H1 (cell line): ENCODE measurements at regions not wholly inside any gene's neighbourhood (a gene's known extent, or its start where the extent isn't known, plus 50 kb on each side); places are given as distances from the start of the nearest gene placed in this dataset.

Source experiments
- CBX5 ChIP-seq: fragments of 300-800, 300-1000 bp; sonication (generic); IDR thresholded peaks from 2 replicates; pipeline ENCODE4 v1.7.1; 2016; ENCODE audit warnings: antibody characterized with exemption, low read length, low read depth
- SAP30 ChIP-seq: fragments of 300-600 bp; sonication (generic); IDR thresholded peaks from 2 replicates; pipeline ENCODE4 v1.7.1; 2012; ENCODE audit warnings: low read length, moderate library complexity, mild to moderate bottlenecking, inconsistent platforms; ENCODE audit not compliant: insufficient read depth, insufficient replicate concordance
- SIRT6 ChIP-seq: IDR thresholded peaks from one replicate; pipeline ENCODE4 v1.7.1; 2012; ENCODE audit warnings: low read length, inconsistent platforms

GRCh38 chr4:23034731-23035130, 342.0 kb downstream of the GBA3 start (continued):
- TF ChIP-seq SAP30 (no peak), SIRT6 (no peak), CBX5 (no peak)
